ENCODE measurements at regions not wholly inside any gene's neighbourhood (a gene's known extent, or its start where the extent isn't known, plus 50 kb on each side); places are given as distances from the start of the nearest gene placed in this dataset.
"Not testable (repeated sequence)": the region's sequence is repeated elsewhere in the genome, so short reads cannot be mapped to it uniquely, and the experiment has no call there.

- no peak overlapping the region for H3K27ac ChIP-seq (ENCODE audit: low read depth in 1 of 2, low read length in 2 of 2)
- intact Hi-C loops (cut with DNase I), result no loop called here
- H3K4me3 ChIP-seq (ENCODE audit: low read length in 2 of 2), result no peak overlapping the region
- ATAC-seq (ENCODE audit: low FRiP score) (no peak), DNase-seq (no peak)
- H3K36me3 ChIP-seq (ENCODE audit: control insufficient read depth in 1 of 2, insufficient read depth in 2 of 2, low read length in 1 of 2), result no peaks in the 10 kb centered on the region
- H3K27me3 ChIP-seq (ENCODE audit: control insufficient read depth in 1 of 2, insufficient read depth in 2 of 2, low read length in 1 of 2), result no peaks in the 10 kb centered on the region
- WGBS, 2 donors, result 68 to 70% methylated on average over 2 of the region's 2 CpGs
- H3K4me1 ChIP-seq (ENCODE audit: control insufficient read depth in 1 of 2, insufficient read depth in 2 of 2, low read length in 2 of 2), result no peaks in the 10 kb centered on the region
- H3K9me3 ChIP-seq (ENCODE audit: control insufficient read depth, low read length), result no peaks in the 10 kb centered on the region
These were observed 50.7 kb upstream of the VPREB1 start for GRCh38 chr22:22193923-22194322.

GRCh38 chr22:22193462-22193861 lies 51.1 kb upstream of the VPREB1 start:
- ATAC-seq (ENCODE audit: low FRiP score); H3K9me3 ChIP-seq (ENCODE audit: control insufficient read depth, low read length); DNase-seq; H3K4me3 ChIP-seq (ENCODE audit: low read length in 2 of 2); H3K36me3 ChIP-seq (ENCODE audit: control insufficient read depth in 1 of 2, insufficient read depth in 2 of 2, low read length in 1 of 2); H3K27me3 ChIP-seq (ENCODE audit: control insufficient read depth in 1 of 2, insufficient read depth in 2 of 2, low read length in 1 of 2); H3K27ac ChIP-seq (ENCODE audit: low read depth in 1 of 2, low read length in 2 of 2); H3K4me1 ChIP-seq (ENCODE audit: control insufficient read depth in 1 of 2, insufficient read depth in 2 of 2, low read length in 2 of 2); intact Hi-C loops (cut with DNase I): not testable (repeated sequence)
- 48 to 58% methylated on average over 3 of the region's 4 CpGs for WGBS, 2 donors

DNA sequence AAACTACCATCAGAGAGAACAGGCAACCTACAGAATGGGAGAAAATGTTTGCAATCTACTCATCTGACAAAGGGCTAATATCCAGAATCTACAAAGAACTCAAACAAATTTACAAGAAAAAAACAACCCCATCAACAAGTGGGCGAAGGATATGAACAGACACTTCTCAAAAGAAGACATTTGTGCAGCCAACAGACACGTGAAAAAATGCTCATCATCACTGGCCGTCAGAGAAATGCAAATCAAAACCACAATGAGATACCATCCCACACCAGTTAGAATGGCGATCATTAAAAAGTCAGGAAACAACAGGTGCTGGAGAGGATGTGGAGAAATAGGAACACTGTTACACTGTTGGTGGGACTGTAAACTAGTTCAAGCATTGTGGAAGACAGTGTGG lies 51.6 kb upstream of the VPREB1 start:
- intact Hi-C loops (cut with DNase I); H3K4me3 ChIP-seq (ENCODE audit: low read length in 2 of 2); ATAC-seq (ENCODE audit: low FRiP score); H3K9me3 ChIP-seq (ENCODE audit: control insufficient read depth, low read length); DNase-seq; H3K27ac ChIP-seq (ENCODE audit: low read depth in 1 of 2, low read length in 2 of 2); H3K27me3 ChIP-seq (ENCODE audit: control insufficient read depth in 1 of 2, insufficient read depth in 2 of 2, low read length in 1 of 2); H3K36me3 ChIP-seq (ENCODE audit: control insufficient read depth in 1 of 2, insufficient read depth in 2 of 2, low read length in 1 of 2); H3K4me1 ChIP-seq (ENCODE audit: control insufficient read depth in 1 of 2, insufficient read depth in 2 of 2, low read length in 2 of 2): not testable (repeated sequence)
- WGBS, 2 donors, result 40 to 60% methylated on average over 1 to 4 of the region's 4 CpGs

DNA sequence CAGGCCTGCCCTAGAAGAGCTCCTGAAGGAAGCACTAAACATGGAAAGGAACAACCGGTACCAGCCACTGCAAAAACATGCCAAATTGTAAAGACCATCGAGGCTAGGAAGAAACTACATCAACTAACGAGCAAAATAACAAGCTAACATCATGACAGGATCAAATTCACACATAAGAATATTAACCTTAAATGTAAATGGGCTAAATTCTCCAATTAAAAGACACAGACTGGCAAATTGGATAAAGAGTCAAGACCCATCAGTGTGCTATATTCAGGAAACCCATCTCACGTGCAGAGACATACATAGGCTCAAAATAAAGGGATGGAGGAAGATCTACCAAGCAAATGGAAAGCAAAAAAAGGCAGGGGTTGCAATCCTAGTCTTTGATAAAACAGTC lies 54.8 kb upstream of the VPREB1 start:
- 50 to 57% methylated on average over 4 of the region's 4 CpGs for WGBS, 2 donors
- not testable (repeated sequence) for ATAC-seq (ENCODE audit: low FRiP score)

DNA sequence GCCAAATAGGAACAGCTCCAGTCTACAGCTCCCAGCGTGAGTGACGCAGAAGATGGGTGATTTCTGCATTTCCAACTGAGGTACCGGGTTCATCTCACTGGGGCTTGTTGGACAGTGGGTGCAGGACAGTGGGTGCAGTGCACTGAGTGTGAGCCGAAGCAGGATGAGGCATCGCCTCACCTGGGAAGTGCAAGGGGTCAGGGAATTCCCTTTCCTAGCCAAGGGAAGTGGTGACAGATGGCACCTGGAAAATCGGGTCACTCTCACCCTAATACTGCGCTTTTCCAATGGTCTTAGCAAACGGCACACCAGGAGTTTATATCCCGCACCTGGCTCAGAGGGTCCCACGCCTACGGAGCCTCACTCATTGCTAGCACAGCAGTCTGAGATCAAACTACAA lies 56.7 kb upstream of the VPREB1 start:
- intact Hi-C loops (cut with DNase I); H3K27me3 ChIP-seq (ENCODE audit: control insufficient read depth in 1 of 2, insufficient read depth in 2 of 2, low read length in 1 of 2); H3K9me3 ChIP-seq (ENCODE audit: control insufficient read depth, low read length); H3K4me1 ChIP-seq (ENCODE audit: control insufficient read depth in 1 of 2, insufficient read depth in 2 of 2, low read length in 2 of 2); H3K27ac ChIP-seq (ENCODE audit: low read depth in 1 of 2, low read length in 2 of 2); DNase-seq; H3K36me3 ChIP-seq (ENCODE audit: control insufficient read depth in 1 of 2, insufficient read depth in 2 of 2, low read length in 1 of 2); H3K4me3 ChIP-seq (ENCODE audit: low read length in 2 of 2); ATAC-seq (ENCODE audit: low FRiP score): not testable (repeated sequence)
- 80 to 88% methylated on average over 11 of the region's 11 CpGs for WGBS, 2 donors

More for the DNA sequence above, 54.8 kb upstream of the VPREB1 start:
- H3K4me3 ChIP-seq (ENCODE audit: low read length in 2 of 2); DNase-seq; H3K4me1 ChIP-seq (ENCODE audit: control insufficient read depth in 1 of 2, insufficient read depth in 2 of 2, low read length in 2 of 2); H3K27me3 ChIP-seq (ENCODE audit: control insufficient read depth in 1 of 2, insufficient read depth in 2 of 2, low read length in 1 of 2); H3K9me3 ChIP-seq (ENCODE audit: control insufficient read depth, low read length); intact Hi-C loops (cut with DNase I); H3K27ac ChIP-seq (ENCODE audit: low read depth in 1 of 2, low read length in 2 of 2); H3K36me3 ChIP-seq (ENCODE audit: control insufficient read depth in 1 of 2, insufficient read depth in 2 of 2, low read length in 1 of 2): not testable (repeated sequence)

DNA sequence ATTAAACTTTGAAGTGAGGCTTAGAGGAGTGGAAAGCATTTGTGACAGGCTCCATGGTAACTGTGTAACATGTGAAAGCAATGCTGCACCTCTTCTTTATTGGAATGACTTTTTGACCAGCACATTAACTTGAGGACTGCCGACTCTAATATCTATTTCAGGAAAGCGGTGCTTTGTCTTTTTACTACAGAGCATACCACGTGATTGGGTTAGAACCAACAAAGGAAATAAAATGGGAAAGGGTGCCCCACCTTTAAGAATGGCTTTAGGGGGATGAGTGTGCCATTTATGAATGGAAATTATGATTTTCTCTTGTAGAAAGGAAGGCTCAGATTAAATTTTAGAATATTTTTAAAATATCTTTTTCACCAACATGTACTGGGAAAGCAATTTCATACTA lies 57.3 kb upstream of the VPREB1 start:
- intact Hi-C loops (cut with DNase I), result no loop called here
- WGBS, 2 donors, result 45 to 54% methylated on average over 3 of the region's 3 CpGs

GRCh38 chr22:22185844-22186499 lies 58.6 kb upstream of the VPREB1 start:
- no peaks in the 10 kb centered on the region for H3K27me3 ChIP-seq (ENCODE audit: control insufficient read depth in 1 of 2, insufficient read depth in 2 of 2, low read length in 1 of 2)
- peaks cover 2% of the 10 kb centered on the region for H3K9me3 ChIP-seq (ENCODE audit: control insufficient read depth, low read length)
- no peaks in the 10 kb centered on the region for H3K36me3 ChIP-seq (ENCODE audit: control insufficient read depth in 1 of 2, insufficient read depth in 2 of 2, low read length in 1 of 2)
- no peaks in the 10 kb centered on the region for H3K4me1 ChIP-seq (ENCODE audit: control insufficient read depth in 1 of 2, insufficient read depth in 2 of 2, low read length in 2 of 2)
- intact Hi-C loops (cut with DNase I), result no loop called here
- DNase-seq (no peak), ATAC-seq (ENCODE audit: low FRiP score) (no peak)
- no peak overlapping the region for H3K27ac ChIP-seq (ENCODE audit: low read depth in 1 of 2, low read length in 2 of 2)
- no peak overlapping the region for H3K4me3 ChIP-seq (ENCODE audit: low read length in 2 of 2)
- WGBS, 2 donors, result 56 to 60% methylated on average over 5 of the region's 5 CpGs

More for the DNA sequence above, 57.3 kb upstream of the VPREB1 start:
- no peaks in the 10 kb centered on the region for H3K4me1 ChIP-seq (ENCODE audit: control insufficient read depth in 1 of 2, insufficient read depth in 2 of 2, low read length in 2 of 2)
- H3K27ac ChIP-seq (ENCODE audit: low read depth in 1 of 2, low read length in 2 of 2), result no peak overlapping the region
- H3K36me3 ChIP-seq (ENCODE audit: control insufficient read depth in 1 of 2, insufficient read depth in 2 of 2, low read length in 1 of 2), result no peaks in the 10 kb centered on the region
- ATAC-seq (ENCODE audit: low FRiP score) (no peak), DNase-seq (no peak)
- no peak overlapping the region for H3K4me3 ChIP-seq (ENCODE audit: low read length in 2 of 2)
- H3K27me3 ChIP-seq (ENCODE audit: control insufficient read depth in 1 of 2, insufficient read depth in 2 of 2, low read length in 1 of 2), result no peaks in the 10 kb centered on the region
- peaks cover 2% of the 10 kb centered on the region for H3K9me3 ChIP-seq (ENCODE audit: control insufficient read depth, low read length)

- no peak for DNase-seq
- Histone ChIP-seq H3K27me3 (ENCODE audit: control insufficient read depth in 1 of 2, insufficient read depth in 2 of 2, low read length in 1 of 2) (no peaks in the 10 kb centered on the region), H3K36me3 (ENCODE audit: control insufficient read depth in 1 of 2, insufficient read depth in 2 of 2, low read length in 1 of 2) (no peaks in the 10 kb centered on the region), H3K4me3 (ENCODE audit: low read length in 2 of 2) (no peak overlapping the region), H3K27ac (ENCODE audit: low read depth in 1 of 2, low read length in 2 of 2) (no peak overlapping the region), H3K9me3 (ENCODE audit: control insufficient read depth, low read length) (peaks cover 2% of the 10 kb centered on the region), H3K4me1 (ENCODE audit: control insufficient read depth in 1 of 2, insufficient read depth in 2 of 2, low read length in 2 of 2) (no peaks in the 10 kb centered on the region)
- intact Hi-C loops (cut with DNase I), result no loop called here
- 57 to 61% methylated on average over 3 of the region's 3 CpGs for WGBS, 2 donors
- no peak for ATAC-seq (ENCODE audit: low FRiP score)
These were observed 59.4 kb upstream of the VPREB1 start for GRCh38 chr22:22185217-22185616.

- Histone ChIP-seq H3K36me3 (ENCODE audit: control insufficient read depth in 1 of 2, insufficient read depth in 2 of 2, low read length in 1 of 2) (no peaks in the 10 kb centered on the region), H3K4me1 (ENCODE audit: control insufficient read depth in 1 of 2, insufficient read depth in 2 of 2, low read length in 2 of 2) (no peaks in the 10 kb centered on the region), H3K27ac (ENCODE audit: low read depth in 1 of 2, low read length in 2 of 2) (no peak overlapping the region), H3K27me3 (ENCODE audit: control insufficient read depth in 1 of 2, insufficient read depth in 2 of 2, low read length in 1 of 2) (no peaks in the 10 kb centered on the region), H3K4me3 (ENCODE audit: low read length in 2 of 2) (no peak overlapping the region), H3K9me3 (ENCODE audit: control insufficient read depth, low read length) (peaks cover 2% of the 10 kb centered on the region)
- 57 to 63% methylated on average over 6 of the region's 6 CpGs for WGBS, 2 donors
- DNase-seq (no peak), ATAC-seq (ENCODE audit: low FRiP score) (no peak)
- intact Hi-C loops (cut with DNase I), result no loop called here
These were observed 60.2 kb upstream of the VPREB1 start for GRCh38 chr22:22184277-22184807.

All from aorta (tissue), 5 donors.